Cerebellar cortex (tissue), 1 donor: ENCODE measurements at regions not wholly inside any gene's neighbourhood (a gene's known extent, or its start where the extent isn't known, plus 50 kb on each side); places are given as distances from the start of the nearest gene placed in this dataset.
A peak's percentile ranks its signal among the peaks of the same experiment; 100 is the strongest.
"Not testable (repeated sequence)": the region's sequence is repeated elsewhere in the genome, so short reads cannot be mapped to it uniquely, and the experiment has no call there.

Experiments
- DNase-seq: peaks from one replicate; pipeline ENCODE4 v3.0.0-alpha.2; 2015; ENCODE audit warnings: low spot score

DNA sequence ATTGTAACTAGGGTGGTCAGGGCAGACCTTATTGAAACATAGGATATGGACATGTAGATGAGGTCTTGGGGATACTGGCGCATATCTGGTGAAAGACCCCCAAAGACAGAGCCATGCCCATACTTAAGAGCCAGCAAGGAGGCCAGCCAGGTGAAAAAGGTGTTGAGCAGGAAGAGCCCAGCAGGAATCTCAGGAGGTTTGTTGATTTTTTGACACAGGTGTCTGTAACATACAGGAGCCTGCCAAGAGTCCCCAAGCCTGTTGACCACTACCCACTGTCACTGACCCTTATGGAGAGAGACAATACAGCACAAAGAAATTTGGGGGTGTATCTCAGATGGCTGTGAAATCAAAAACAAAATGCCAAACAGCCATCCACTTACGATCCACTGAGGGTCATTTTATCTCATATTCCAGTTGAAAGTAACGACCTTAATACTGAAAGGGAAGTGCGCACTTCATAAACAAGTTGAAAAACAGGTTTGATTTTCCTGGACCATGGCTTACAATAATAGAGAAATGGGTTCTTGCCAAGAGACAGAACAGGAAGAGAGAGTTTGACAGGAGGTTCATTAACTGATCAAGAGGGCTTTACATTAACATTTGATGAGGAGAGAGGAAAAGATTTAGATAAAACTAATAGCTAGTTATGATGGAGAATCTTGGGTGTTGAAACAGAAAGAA, 163.6 kb downstream of the GLUL start:
- DNase-seq: no peak

DNA sequence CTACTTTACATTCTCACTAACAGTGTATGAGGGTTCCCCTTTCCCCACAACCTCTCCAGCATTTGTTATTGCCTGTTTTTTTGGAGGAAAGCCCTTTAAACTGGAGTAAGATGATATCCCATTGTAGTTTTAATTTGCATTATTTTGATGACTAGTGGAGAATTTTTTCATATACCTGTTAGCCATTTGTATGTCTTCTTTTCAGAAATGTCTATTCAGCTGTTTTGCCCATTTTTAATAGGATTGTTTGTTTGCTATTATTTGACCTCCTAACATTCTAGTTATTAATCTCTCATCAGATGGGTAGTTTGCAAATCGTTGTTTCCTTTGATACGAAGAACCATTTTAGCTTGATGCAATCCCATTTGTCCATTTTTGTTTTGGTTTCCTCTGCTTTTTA, 165.0 kb downstream of the GLUL start:
- DNase-seq: no peak

DNA sequence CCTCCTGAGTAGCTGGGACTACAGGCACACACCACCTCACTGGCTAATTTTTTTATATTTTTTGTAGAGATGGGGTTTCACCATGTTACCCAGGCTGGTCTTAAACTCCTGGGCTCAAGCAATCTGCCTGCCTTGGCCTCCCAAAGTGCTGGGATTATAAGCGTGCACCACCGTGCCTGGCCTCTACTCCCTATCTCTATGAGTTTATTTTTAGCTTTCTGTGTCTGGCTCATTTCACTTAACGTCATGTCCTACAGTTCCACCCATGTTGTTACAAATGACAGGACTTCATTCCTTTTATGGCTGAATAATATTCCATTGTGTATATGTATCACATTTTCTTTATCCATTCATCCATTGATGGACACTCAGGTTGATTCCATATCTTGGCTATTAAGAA, 164.2 kb upstream of the ZNF648 start:
- DNase-seq: not testable (repeated sequence)

DNA sequence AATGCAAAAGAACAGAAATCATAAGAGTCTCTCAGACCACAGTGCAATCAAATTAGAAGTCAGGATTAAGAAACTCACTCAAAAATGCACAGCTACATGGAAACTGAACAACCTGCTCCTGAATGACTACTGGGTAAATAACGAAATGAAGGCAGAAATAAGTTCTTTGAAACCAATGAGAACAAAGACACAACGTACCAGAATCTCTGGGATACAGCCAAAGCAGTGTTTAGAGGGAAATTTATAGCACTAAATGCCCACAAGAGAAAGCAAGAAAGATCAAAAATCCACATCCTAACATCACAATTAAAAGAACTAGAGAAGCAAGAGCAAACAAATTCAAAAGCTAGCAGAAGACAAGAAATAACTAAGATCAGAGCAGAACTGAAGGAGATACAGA, 160.5 kb upstream of the ZNF648 start:
- not testable (repeated sequence) for DNase-seq

DNA sequence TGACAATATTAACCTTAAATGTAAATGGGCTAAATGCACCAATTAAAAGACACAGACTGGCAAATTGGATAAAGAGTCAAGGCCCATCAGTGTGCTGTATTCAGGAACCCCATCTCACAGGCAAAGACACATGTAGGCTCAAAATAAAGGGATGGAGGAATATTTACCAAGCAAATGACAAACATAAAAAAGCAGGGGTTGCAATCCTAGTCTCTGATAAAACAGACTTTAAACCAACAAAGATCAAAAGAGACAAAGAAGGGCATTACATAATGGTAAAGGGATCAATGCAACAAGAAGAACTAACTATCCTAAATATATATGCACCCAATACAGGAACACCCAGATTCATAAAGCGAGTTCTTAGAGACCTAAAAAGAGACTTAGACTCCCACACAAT, 159.9 kb upstream of the ZNF648 start:
- DNase-seq: not testable (repeated sequence)

DNA sequence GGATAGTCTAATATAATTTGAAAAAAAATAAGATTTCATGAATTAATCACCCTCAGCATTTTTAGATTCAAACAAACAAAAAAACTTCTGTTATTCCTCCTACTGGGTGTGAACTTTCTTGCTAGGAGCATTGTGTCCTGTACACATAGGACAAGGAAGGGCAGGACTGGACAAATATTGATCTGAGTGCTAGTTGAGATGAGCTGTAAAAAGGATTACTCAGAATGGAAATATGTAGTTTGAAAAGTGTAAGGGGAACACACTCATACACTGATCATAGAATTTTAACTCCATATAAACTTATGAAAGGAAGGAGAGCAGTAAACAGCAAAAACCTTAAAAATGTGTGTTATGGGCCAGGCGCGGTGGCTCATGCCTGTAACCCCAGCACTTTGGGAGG, 156.5 kb upstream of the ZNF648 start:
- no peak for DNase-seq

DNA sequence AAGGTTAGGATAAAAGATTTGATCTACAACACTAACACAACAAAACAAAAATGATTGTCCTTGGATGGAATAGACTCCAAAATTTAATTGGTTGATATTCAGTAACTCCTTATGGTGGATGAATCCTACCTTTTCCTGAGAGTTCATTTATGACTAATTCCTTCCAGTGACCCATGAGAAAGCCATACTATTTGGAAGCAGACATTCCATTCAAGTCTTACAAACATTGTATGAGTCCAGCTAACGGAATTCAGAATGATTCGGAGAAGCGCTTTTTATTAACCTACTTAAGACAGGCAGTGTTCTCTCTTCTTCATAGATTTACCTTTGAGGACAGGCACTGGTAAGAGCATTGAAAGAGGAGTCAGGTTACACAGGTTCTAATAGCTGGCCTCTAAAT, 155.6 kb upstream of the ZNF648 start:
- DNase-seq: no peak

DNA sequence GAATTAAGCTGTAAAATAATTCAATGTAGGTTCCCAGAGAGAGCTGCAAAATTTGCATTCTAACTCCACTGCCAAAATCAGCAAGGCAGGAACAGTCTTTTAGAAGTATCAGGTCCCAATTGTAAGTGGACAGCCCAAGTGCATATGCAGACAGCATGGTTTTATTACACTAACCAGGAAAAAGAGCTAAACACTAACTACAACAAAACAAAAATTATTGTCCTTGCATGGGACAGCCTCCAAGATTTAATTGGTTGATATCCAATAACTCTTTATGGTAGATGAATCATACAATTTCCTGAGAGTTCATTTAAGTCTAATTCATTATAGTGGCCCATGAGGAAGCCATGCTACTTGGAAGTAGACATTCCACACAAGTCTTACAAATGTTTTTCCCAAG, 154.3 kb upstream of the ZNF648 start:
- DNase-seq: no peak

DNA sequence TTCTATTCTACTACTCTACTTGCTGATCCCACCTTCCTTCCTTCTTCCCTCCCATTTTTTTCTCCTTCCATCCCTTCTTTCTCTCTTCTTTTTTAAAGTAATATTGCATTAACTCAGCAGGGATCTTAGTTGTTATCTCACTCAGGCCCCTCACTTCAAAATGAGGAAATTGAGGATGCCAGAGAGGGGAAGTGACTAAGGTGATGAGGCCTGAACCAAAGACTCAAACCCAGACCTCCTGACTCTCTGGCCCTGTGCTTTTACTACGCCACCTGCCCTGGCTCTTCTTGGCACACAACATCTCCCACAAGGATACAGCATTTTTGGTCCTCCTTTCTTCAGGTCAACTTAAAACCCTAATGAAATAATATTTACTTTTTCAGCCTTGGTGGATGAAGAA, 151.7 kb upstream of the ZNF648 start:
- no peak for DNase-seq

DNA sequence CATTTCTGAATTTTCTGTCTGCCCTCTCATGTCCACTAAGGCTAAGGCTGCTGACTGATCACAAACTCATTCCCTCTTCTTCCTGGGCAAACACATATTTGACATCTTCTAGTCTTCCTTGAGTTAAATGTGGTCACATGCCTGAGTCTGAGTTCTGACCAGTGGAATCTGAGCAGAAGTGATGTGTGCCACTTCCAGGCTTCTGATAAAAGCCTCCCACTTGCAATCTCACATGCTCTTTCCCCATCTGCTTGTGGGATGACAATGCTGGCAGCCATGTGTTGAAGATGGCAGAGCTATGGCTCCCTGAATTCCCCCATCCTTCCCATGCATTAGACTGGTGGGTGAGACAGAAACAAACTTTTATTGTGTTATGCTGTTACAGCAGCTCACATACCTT, 149.9 kb upstream of the ZNF648 start:
- DNase-seq: no peak

DNA sequence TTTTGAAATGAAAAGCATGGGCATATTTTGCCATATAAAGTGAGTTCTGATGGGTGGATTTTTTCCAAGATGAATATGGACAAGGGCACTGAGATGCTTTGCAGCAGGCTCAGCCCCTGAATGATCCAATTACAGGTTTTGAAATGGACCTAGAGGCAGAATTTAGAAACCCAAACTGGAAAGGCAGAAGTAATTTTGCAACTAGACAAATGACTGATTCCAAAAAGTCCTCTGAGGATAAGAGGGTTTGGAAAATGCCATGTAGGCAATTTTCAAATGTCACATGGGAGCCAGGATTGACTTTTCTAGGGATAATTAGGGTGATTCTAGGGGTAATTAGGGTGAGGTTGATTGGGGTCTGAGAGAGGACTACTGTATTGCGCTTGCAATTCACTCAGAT, 148.9 kb upstream of the ZNF648 start:
- no peak for DNase-seq

DNA sequence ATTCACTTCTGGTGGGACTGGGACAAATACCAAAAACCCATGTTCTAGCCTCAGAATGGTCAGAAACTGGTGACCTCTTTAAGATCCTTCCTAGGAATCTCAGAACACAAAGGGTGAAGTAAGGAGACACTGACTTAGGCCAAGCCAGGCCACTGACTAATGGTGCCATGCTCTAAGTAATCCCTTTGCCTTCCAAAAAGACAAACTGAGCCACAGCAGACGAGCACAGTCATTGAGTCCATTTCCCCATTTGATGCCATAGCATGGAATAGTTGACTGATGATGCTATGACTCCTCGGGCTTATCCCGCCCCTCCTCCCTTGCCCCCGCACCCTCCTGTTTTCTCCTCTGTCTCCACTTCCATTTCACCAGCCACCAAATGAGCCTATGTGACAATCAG, 145.8 kb upstream of the ZNF648 start:
- no peak for DNase-seq

DNA sequence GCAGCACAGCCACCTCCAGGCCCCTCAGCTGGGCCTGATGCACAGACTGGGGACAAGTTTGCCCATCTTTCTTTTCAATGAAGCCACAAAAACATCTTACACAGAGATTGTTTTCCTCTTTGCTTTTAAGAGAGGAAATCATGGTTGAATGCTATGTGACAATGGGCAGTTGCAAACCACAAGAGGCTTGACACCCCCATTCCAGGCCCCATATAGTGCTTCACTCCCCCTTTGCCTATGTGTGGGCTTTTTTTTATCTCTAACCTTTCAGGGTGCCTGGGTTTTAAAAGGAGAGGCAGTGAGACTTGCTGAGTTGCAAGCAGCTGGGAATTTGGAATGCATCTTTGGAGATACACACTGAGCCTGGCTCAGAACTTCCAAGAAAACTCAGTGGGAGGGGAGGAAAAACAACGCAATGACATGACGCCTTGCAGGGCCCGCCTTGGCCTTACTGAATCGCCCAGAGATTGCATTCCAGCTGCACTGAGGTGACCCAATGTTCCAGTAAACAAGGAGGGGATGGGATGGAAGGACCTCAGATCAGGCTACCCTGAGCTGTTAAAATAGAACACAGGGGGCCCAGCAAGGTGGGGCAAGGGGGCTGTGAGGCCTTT, 145.2 kb upstream of the ZNF648 start:
- no peak for DNase-seq

DNA sequence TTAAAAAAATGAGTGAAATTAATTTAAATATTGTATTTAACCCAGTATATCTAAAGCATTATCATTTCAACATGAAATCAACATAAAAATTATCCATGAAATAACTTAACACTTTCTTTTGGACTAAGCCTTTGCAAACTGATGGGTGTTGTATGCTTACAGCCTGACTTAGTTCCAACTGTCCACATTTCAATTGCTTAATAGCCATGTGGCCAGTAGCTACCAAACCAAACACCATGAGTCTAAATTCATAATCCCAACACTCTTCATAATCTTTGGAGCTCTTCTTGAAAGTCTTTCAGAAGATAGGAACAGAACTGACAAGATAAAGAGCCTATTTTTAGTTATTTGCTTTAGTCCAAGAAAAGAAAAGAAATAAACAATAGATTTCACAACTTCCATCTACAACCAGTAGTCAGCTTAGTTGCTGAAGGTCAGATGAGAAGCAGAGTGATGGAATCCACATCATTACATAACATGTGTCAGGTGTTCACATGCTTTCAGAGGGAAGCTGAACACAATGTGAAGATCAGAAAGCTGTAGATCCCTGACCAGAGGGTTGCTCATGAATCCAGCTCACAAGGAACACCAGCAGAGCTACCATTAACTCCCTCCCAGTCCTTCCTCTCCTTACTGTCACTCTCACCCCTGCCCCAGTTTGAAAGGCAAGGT, 144.0 kb upstream of the ZNF648 start:
- DNase-seq: no peak

DNA sequence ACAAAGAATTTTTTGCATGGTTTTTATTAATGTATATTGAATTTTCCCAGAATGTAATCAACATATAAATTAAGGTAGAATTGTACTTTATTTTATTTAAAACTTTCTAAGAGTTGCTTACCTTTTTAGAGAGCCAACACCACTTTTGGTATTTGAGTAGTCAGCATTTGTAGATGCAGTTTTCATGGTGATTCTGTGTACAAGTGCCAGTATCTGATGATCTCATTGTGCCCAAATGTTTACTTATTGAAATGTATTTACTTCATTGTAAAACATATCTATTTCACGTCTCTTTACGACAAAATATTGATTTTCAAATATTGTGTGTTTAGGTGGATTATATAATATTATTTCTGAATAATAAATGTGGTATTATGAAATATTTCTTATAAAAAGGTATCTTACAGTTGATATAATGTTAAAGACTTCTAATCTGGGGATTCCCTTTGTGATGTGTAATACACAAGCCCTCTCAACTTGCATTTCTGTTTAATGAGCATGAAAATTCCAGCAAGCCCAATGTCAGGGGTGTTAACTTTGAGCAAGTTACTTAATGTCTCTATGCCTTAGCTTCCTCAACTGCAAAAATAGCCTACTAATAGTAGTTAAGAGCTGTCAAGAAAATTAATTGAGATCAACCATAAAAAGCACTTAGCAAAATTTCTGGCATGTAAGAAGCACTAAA, 141.8 kb upstream of the ZNF648 start:
- no peak for DNase-seq

DNA sequence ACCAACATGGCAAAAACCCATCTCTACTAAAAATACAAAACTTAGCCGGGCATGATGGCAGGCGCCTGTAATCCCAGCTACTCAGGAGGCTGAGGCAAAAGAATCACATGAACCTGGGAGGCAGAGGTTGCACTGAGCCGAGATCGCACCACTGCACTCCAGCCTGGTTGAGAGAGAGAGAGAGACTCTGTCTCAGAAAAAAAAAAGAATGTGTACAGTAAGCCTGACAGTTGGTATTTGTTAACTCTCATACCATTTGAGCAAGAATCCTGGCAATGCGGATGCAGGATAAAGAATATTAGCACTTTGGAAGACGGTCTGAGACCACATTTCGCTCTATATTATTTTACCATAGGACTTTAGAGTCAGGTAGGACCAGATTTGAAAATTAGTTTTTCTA, 140.0 kb upstream of the ZNF648 start:
- not testable (repeated sequence) for DNase-seq

DNA sequence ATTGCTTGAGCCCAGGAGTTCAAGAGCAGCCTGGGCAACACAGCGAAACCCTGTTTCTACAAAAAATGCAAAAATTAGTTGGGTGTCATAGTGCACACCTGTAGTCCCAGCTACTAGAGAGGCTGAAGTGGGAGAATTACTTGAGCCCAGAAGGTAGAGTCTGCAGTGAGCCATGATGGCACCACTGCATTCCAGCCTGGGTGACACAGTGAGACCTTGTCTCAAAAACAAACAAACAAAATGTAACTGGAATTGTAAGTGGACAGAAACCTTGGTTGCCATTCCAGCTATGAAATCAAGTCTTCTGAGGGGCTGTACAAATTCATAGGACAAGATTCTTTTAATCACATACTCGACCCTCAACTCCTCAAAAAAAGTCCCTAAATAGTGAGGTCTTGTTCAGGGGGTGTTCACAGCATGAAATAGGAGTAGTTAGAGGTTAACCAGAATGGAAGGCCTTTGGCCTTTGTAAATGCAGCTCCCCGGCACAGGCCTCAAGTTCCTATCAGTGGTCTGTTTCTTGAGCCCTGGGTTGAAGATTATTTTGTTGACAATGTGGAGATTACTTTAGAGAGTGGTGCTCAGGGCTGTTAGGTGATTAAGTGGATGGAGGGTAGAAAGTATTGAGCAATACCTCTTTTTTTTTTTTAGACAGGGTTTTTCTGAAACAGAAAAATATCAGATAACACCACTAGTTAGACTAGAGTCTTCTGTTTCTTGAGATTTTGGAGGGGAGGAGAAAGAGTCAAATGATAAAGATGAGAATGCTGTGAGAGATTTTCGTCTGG, 138.7 kb upstream of the ZNF648 start:
- no peak for DNase-seq

DNA sequence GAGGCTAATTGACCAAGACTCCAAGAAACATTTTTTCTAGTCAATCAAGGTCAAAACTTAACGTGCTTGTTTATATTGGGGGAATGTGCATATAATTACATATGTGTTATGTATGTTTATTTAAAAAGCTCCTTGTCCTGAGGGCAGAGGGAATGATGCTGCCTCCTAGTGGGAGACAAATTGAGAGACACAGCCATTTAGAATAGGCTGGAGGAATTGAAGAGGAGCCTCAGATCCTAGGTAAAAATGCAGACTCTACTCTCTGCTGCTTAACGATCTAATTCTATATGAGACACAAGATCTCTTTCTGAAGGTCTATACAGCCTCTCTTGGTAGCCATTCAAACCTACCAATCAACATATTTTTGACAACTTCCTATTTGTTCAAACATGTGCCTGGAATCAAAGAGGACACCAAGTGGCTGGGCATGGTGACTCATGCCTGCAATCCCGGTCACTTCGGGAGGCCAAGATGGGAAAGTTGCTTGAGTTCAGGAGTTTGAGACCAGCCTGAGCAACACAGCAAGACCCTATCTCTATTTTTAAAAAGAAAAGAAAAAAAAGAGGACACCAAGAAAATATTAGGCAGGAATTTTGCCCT, 136.6 kb upstream of the ZNF648 start:
- peak; percentile 6 for DNase-seq

DNA sequence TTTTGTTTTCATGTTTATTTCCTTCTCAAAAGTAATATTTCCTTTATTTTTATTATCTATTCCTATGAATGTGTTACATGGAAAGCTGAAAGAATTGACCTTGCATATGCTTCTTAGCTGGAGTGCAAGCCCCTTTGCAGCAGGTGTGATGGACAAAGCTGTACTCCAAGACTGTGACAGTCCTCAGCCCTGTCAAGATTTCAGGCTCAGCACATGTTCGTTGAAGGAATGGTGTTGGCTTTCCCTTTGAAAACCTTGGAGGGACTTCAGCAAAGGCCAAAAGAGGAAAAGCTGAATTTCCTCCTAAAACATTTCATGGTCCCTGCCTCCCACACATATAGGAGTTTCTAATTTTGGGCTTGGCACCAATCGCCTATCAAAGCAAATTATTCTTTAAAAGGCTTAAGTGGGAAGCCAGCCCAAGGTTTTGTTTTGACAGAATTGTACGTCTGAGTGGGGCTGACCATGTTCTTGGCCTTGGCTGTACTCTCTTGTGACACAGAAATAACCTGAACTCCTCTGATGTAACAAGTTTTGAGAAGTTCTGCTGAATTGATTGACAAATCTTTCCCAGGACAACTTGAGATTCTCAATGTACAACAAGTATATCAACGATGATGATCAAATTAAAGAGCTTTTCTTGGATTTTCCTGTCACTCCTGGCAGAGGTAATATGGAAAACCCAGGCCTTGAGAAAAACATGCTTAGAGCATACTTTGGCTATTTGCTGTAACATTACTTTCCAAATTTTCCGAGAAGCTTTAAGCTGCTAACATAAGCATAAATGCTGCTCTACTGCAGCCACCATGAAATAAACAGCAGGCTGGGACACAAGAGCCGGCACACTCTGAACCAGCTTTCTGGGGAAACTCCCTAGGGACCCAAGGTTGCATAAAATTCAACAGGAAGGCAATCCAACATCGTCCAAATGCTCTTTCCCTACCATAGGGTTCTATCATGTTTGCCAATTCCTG, 135.7 kb upstream of the ZNF648 start:
- DNase-seq: no peak

DNA sequence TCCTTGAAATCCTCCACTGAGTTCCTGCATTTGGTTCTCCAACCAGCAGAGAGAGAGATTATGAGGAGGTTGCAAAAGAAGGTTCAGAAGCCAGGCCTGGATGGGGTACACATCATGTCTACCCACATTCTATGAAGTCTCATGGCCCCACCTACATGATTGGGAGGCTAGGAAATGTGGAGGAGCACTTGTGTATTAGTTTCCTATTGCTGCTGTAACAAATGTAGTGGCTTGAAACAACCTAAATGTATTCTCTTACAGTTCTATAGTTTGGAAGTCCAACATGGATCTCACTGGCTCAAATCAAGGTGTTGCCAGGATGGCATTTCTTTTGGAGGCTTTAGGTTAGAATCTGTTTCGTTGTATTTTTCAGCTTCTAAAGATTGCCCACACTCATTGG, 134.2 kb upstream of the ZNF648 start:
- no peak for DNase-seq
